C1 segment of cervical spinal cord (tissue), 14 donors: ENCODE measurements at regions not wholly inside any gene's neighbourhood (a gene's known extent, or its start where the extent isn't known, plus 50 kb on each side); places are given as distances from the start of the nearest gene placed in this dataset.

Experiments
- DNase-seq, 14 donors: peaks; one replicate each; lab custom pipeline; 2025; lab: John Stamatoyannopoulos, UW

DNA sequence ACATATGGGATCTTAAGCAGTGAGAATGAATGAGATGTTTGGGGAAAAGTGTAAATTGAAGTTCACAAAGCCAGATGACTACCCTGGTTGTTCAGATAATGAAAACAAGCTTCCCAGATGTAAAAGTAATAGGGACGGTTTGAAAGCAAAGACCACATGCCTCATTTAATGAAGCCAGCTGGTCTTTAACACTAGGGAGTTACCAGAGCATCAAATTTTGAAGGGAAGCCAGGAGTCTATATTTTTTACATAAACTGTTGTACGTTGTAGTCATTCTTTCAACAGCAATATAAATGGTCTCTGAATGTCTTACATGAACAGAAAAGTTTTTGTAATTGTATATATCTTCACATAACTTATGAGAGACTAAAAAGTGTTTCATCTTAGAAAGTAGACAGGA lies 2604.5 kb upstream of the PCDH20 start:
- no peak for DNase-seq

DNA sequence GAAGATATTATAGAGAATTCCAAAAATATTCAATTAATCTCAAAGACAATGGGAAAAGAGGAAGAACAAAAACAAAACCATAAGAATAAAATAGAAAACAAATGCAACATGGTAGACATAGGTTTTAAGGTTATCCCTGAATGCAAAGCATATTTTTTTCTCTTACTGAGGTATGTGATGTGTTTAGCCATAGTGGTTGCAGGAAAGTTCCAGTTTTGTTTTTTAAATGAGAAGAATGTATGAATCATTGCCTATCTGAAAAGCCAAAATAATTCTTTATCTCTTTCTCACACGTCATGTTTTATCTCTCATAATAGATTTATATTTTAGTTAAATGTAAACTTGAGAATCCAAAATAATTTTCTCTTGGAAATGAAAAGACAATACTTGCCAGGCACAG lies 2591.7 kb upstream of the PCDH20 start:
- no peak for DNase-seq

DNA sequence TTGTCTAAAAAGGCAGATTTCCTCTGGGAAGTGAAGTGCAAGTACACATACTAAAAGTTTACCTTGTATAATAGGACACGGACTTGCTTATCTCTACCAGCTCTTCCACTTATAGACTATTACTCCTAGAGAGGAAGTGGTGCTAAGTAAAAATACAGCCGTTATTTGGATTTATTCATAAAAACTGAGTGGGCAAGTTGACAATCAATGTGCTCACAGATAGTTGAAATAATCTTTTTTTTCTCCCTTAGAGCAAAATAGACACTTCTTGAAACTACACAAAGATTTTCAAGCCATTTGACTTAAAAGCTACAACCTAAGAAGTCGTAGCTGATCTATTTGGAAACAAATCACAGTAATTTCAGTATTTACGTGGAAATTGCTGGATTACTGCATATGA lies 2584.7 kb upstream of the PCDH20 start:
- DNase-seq: no peak

DNA sequence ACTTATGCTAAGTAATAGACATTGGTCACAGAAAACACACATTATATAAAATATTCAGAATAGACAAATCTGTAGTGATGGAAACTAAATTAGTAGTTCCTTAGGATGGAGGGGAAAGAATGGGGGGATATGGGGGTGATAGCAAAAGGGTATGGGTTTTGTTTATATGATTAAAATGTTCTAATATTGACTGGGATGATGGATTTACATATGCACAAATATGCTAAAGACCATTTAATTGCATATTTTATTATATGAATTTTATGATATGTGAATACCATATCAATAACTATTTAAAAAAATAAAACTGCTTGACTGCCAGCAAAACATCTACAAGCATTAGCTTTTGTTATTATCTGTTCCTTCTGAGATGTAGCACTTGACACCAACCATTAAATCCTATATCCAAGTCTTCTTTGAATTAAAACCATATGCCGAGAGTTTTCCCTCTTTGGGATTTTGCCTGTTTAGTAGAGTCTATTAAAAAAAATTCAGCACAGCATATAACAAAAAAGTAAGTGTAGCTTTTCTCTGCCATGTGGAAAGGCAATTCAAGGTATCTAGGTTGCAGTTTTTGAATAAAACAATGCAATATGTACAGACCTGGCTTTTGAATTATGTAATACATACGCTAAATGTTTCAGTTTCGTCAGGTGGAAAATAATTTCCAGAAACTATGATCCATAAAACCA lies 2584.1 kb upstream of the PCDH20 start:
- no peak for DNase-seq

GRCh38 chr13:63983366-63983765 lies 2567.7 kb upstream of the PCDH20 start:
- no peak for DNase-seq

DNA sequence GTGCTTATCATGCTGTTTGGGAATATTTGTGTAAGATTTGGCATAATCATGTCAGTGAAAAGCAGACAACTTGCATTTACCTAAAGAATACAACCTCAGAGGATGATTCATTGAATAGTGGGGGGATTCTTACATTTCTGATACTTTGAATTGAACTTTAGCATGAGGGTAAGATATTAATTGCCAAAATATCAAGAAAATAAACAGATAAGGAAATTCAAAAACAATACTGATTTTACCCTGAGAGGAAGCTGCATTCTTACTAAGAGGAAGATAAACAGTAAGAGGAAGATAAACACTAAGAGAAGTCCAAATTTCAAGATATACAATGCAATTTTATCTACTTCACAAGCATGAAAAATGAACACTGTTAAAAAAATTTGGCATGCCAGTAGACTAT lies 2564.3 kb upstream of the PCDH20 start:
- DNase-seq: no peak

DNA sequence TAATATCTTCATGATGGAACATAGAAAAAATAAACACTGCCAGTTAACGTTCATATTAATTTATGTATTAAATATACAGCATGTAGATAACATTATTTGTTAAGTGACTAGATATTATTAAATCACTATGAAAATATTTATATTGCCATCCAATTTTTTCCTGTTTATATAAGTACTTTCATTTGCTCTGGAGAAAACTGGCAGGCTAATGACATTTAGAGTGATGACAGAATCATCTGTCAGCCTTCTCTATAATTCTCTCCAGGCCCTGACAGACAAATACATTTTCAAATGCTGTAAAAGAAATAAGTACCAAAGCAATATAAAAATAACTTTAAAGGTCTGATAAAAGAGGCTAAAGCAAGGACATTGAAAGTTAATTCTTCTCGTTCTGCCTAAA lies 2556.7 kb upstream of the PCDH20 start:
- DNase-seq: no peak

- DNase-seq: no peak
Observed at GRCh38 chr13:63954683-63955082, 2539.0 kb upstream of the PCDH20 start.

GRCh38 chr13:63948045-63948444 lies 2532.4 kb upstream of the PCDH20 start:
- no peak for DNase-seq

GRCh38 chr13:63944911-63945310 lies 2529.3 kb upstream of the PCDH20 start:
- DNase-seq: no peak

GRCh38 chr13:63942372-63942771 lies 2526.7 kb upstream of the PCDH20 start:
- no peak for DNase-seq

GRCh38 chr13:63938851-63939250 lies 2523.2 kb upstream of the PCDH20 start:
- DNase-seq: no peak

GRCh38 chr13:63910511-63910910 lies 2494.9 kb upstream of the PCDH20 start:
- DNase-seq: no peak

DNA sequence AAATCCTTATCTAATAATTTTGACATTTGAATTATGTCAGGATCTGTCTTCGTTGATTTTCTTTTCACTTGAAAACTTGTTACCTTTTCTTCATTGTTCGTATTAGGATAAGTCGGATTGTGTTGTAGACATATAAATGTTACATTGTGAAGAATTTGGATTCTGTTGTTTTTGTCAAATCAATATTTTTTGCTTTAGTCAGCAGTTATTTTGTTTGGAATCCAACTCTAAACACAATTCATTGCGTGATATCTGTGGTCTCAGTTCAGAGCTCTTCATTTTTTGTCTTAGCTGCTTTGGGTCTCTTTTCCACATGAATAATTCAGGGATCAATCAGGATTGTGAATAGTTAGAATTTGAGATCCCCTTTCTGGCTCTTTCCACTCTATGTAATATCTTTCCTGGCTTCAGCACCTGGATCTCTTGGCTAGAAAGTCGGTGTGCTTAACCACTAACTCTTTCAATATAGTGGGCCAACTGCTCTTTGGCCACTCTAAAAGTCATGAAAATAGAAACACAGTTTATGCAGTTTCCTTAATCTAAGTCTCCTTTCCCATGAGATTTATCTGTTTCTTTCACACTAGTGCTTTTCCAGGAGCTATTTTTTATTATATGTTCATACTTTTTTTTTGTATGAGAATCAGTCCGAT lies 2494.2 kb upstream of the PCDH20 start:
- no peak for DNase-seq

GRCh38 chr13:63902141-63902540 lies 2486.5 kb upstream of the PCDH20 start:
- no peak for DNase-seq

DNA sequence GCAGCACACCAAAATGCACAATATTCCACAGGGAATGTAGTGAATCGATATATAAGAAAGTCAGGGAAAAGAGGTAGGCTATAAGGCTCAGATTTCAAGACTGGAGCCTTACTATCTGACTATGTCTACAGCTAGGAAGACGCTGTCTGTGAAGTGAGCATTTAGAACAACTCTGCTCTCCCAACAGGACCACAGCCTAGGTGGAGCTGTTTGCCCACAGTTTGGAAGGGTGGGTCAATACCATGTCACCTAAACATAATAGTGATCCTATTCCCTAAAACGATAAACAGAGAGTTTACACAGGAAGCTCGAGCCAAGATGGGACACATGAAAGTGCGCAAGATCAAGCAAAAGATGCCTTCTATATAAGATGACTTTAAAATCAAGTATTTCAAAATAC lies 2486.0 kb upstream of the PCDH20 start:
- DNase-seq: no peak

DNA sequence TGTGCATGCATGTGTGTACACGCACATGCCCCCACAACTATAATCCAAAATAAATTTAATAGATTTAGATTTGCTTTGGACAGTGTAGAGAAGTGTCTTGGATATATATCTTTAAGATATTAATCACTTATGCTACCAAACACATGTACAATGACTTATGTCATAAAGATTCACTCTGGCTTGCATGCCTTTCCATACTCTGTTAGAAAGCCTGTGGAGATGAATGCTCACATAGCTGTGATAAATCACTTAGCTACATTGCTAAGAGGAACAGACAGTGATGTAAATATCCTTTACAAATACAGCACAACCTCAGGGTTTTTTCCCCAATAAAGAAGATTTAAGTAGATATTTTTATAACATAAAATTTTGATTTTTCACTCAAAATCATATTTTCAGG lies 2484.8 kb upstream of the PCDH20 start:
- DNase-seq: no peak

GRCh38 chr13:63896321-63896720 lies 2480.7 kb upstream of the PCDH20 start:
- DNase-seq: no peak

DNA sequence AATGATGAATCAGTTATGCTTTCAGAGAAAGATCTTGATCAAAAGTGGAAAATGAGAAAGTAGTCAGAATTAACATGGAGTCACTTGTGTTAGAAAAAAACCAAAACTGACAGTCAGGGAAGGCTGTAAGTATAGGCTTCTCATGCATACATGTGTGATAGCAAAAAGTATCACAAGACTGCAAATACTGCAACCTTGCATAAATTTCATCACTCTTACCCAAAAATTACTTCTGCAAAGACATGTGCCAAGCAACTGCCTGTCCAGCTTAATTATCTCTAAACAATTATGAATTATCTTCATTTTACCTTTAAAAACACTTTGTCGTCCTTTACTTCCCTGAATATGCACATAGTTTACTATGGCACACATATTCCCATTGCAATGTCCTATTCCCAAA lies 2466.4 kb upstream of the PCDH20 start:
- DNase-seq: no peak

DNA sequence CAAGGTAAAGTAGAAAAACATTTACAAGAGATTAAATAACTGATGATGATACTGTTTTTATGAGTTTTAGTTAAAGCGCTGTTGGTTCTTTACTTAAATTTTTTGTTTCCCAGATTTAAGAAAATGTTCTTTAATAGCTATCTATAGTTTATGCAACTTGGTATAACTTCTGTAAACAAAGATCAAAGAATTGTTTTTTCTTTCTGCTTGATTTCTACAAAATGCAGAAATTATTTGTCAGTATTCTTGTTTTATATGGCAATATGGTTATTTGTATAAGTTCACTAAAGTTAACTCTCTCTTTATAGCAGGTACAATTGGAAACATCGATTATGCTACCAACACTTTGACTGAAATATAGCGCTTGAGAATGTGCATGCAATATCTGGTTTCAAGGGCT lies 2465.1 kb upstream of the PCDH20 start:
- DNase-seq: no peak

DNA sequence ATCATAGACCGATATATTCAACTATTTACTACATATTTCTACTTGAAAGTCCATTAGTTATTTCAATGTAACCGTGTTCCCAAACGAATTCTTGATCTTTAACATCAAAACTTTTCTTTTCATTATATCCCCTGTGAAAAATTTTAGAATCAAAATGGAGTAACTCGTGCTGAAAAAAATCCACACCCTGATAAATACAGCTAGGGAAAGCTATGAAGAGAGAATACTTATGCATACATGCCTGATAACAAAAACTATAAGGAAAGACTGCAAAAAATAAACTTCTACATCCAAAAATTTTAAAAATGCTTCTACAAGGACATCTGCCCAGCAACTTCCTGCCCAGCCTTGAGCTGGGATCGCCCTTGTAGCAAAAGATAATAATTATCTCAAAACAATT lies 2458.3 kb upstream of the PCDH20 start:
- no peak for DNase-seq

DNA sequence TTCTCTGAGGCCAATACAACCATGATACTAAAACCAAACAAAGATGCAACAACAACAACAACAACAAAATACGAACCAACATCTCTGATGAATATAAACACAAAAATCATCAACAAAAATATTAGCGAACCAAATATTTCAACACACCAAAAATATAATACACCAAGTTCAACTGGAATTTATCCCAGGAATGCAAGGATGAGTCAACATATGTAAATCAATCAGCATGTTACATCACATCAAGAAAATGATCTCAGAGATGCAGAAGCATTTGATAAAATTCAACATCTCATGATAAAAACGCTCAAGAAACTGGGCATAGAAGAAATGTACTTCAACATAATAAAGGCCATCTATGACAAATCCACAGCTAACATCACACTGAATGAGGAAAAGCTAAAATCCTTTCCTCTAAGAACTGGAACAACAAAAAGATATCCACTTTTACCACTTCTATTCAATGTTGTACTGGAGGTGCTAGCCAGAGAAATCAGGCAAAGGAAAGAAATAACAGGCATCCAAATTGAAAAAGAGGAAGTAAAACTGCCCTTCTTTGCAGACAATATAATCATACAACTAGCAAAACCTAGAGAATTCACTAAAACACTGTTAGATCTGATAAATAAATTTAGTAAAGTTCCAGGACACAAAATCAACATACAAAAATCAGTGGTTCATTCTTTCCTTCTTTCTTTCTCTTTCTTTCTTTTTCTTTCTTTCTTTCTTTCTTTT lies 2448.7 kb upstream of the PCDH20 start:
- no peak for DNase-seq
